Natural killer cell (primary cell): ENCODE measurements at regions not wholly inside any gene's neighbourhood (a gene's known extent, or its start where the extent isn't known, plus 50 kb on each side); places are given as distances from the start of the nearest gene placed in this dataset.
A peak's percentile ranks its signal among the peaks of the same experiment; 100 is the strongest.

Experiments
- ATAC-seq, 3 donors: fragments of 150-1000 bp in 2 of 3; fragments of 200-7000 bp in 1 of 3; cut with Tn5 transposase; 1 replicate in 1 of 3; 2 replicates in 2 of 3; pipeline ENCODE4 v1.10.0; 2021; ENCODE audit warnings: mild to moderate bottlenecking in 2 of 3, moderate library complexity in 2 of 3
- DNase-seq, 2 donors: peaks; one replicate each; pipeline versions ENCODE4 v3.0.0 to v3.0.0-alpha.2; 2013 to 2021; ENCODE audit warnings: mixed read lengths in 1 of 2
- H3K27ac ChIP-seq: one replicate; pipeline ENCODE4 v1.5.1; 2013; ENCODE audit warnings: mild to moderate bottlenecking, low read length
- H3K27me3 ChIP-seq: one replicate; pipeline ENCODE4 v1.6.1; 2013; ENCODE audit warnings: low read length; ENCODE audit not compliant: control insufficient read depth, insufficient read depth
- H3K36me3 ChIP-seq: one replicate; pipeline ENCODE4 v1.6.1; 2013; ENCODE audit warnings: low read length; ENCODE audit not compliant: control insufficient read depth, insufficient read depth
- H3K4me1 ChIP-seq: one replicate; pipeline ENCODE4 v1.6.1; 2013; ENCODE audit warnings: low read length; ENCODE audit not compliant: control insufficient read depth, insufficient read depth
- H3K4me3 ChIP-seq: one replicate; pipeline ENCODE4 v1.5.1; 2013; ENCODE audit warnings: low read length
- H3K9me3 ChIP-seq: one replicate; pipeline ENCODE4 v1.6.1; 2013; ENCODE audit warnings: low read length; ENCODE audit not compliant: control insufficient read depth, insufficient read depth
- H3K27ac Mint-ChIP-seq, 2 donors: one replicate each; pipeline ENCODE4 v1.8.0; 2022; ENCODE audit warnings: mild to moderate bottlenecking in 2 of 2, mixed read lengths in 2 of 2, moderate library complexity in 1 of 2
- H3K27me3 Mint-ChIP-seq, 2 donors: one replicate each; pipeline ENCODE4 v1.8.0; 2022; ENCODE audit warnings: low read depth in 2 of 2, mixed read lengths in 2 of 2
- H3K36me3 Mint-ChIP-seq: one replicate; pipeline ENCODE4 v1.8.0; 2022; ENCODE audit warnings: mixed read lengths
- H3K4me1 Mint-ChIP-seq, 2 donors: one replicate each; pipeline ENCODE4 v1.8.0; 2022; ENCODE audit warnings: mixed read lengths in 2 of 2
- H3K4me3 Mint-ChIP-seq: one replicate; pipeline ENCODE4 v1.8.0; 2022; ENCODE audit warnings: mild to moderate bottlenecking, moderate library complexity, mixed read lengths
- H3K9me3 Mint-ChIP-seq, 2 donors: one replicate each; pipeline ENCODE4 v1.8.0; 2022; ENCODE audit warnings: mixed read lengths in 2 of 2
- WGBS: methylation state at CpG from one replicate; pipeline ENCODE4 v1.1.7; 2013; ENCODE audit warnings: missing lambda C conversion rate; ENCODE audit not compliant: insufficient coverage; 5-methylcytosine and 5-hydroxymethylcytosine counted together
- intact Hi-C: fragments of 100-400 bp; cut with micrococcal nuclease; formaldehyde crosslinking; loops from one replicate; pipeline ENCODE4 v1.14.2; 2022
- TF ChIP-seq, protein P1 (sequence below): fragments of 200-600 bp; IDR thresholded peaks from one replicate; pipeline ENCODE4 v1.8.0; 2022; ENCODE audit warnings: antibody characterized with exemption

DNA sequence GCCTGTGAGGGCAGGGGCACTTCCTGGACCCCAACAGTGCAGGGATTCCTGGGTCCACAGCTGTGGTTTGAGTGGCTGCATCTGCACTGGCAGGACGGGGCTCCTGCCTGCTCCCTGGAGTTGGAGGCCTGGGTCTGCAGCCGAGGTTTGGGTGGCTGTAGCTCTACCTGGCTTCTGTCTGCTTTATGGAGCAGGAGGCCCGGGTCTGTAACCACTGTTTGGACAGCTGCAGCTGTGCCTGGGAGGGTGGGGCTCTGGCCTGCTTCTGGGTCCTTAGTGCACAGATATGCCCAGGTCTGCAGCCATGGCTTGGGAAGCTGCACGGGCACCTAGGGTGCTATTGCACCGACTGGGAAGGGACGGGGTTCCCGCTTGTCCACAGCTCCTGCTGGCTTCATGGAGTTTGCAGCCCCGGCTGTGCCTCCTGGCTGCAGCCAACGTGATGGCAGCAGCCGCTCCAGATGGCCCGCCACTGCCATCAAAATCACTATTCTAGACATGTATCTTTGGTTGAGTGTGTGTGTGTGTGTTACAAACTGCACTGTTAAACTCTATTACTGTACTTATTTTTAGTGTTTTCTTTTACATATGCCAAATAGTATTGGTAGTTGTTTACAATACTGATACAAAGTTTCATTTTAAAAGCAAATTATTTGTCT lies 412.3 kb upstream of the KIRREL3 start:
- Histone ChIP-seq H3K4me3 (no peak overlapping the region), H3K4me1 (no peaks in the 10 kb centered on the region), H3K27me3 (no peaks in the 10 kb centered on the region), H3K9me3 (peaks cover 11% of the 10 kb centered on the region), H3K27ac (no peak overlapping the region), H3K36me3 (no peaks in the 10 kb centered on the region)
- 85% methylated on average over 9 of the region's 11 CpGs for WGBS
- DNase-seq = no peak
- Mint-ChIP-seq H3K4me3 (no peak overlapping the region), H3K9me3 (peaks cover 9 to 15% of the 10 kb centered on the region in 2 donors), H3K4me1 (no peaks in the 10 kb centered on the region), H3K27ac (no peak overlapping the region), H3K27me3 (peaks cover 0 to 2% of the 10 kb centered on the region in 2 donors), H3K36me3 (peaks cover 11% of the 10 kb centered on the region)
- TF ChIP-seq, protein P1, sequence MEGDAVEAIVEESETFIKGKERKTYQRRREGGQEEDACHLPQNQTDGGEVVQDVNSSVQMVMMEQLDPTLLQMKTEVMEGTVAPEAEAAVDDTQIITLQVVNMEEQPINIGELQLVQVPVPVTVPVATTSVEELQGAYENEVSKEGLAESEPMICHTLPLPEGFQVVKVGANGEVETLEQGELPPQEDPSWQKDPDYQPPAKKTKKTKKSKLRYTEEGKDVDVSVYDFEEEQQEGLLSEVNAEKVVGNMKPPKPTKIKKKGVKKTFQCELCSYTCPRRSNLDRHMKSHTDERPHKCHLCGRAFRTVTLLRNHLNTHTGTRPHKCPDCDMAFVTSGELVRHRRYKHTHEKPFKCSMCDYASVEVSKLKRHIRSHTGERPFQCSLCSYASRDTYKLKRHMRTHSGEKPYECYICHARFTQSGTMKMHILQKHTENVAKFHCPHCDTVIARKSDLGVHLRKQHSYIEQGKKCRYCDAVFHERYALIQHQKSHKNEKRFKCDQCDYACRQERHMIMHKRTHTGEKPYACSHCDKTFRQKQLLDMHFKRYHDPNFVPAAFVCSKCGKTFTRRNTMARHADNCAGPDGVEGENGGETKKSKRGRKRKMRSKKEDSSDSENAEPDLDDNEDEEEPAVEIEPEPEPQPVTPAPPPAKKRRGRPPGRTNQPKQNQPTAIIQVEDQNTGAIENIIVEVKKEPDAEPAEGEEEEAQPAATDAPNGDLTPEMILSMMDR = no peak
- intact Hi-C loops = no loop called here
- no peak for ATAC-seq

DNA sequence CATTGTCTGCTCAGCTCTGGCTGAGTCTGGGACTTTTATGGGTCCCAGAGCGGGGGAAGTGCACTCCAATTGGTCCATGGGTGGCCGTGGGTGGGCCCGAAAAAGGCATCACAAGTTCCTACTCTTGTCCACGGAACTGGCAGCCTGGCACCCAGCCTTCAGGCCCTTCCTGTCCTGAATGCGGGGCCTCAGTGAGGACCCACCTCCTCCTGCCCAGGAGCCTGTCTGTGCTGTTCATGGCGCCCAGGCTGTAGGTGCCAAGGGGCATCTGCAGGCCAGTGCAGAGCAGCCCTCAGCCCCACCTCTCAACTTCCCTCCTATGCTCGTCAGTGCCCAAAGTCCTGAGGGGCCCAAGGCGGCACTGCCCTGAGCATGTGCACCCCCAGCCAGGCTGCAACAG lies 411.7 kb upstream of the KIRREL3 start:
- 92% methylated on average over 8 of the region's 8 CpGs for WGBS
- DNase-seq = no peak
- peak in 1 of 3 donors; percentile 30 for ATAC-seq
- Mint-ChIP-seq H3K4me3 (no peak overlapping the region), H3K27me3 (peaks cover 0 to 2% of the 10 kb centered on the region in 2 donors), H3K36me3 (peaks cover 11% of the 10 kb centered on the region), H3K27ac (no peak overlapping the region), H3K4me1 (no peaks in the 10 kb centered on the region), H3K9me3 (peaks cover 9 to 15% of the 10 kb centered on the region in 2 donors)
- H3K9me3 ChIP-seq = peaks cover 11% of the 10 kb centered on the region
- H3K4me1 ChIP-seq = no peaks in the 10 kb centered on the region
- H3K27ac ChIP-seq = no peak overlapping the region
- no peak overlapping the region for H3K4me3 ChIP-seq
- H3K36me3 ChIP-seq = no peaks in the 10 kb centered on the region
- intact Hi-C loops = no loop called here
- TF ChIP-seq, protein P1 = no peak
- H3K27me3 ChIP-seq = no peaks in the 10 kb centered on the region

DNA sequence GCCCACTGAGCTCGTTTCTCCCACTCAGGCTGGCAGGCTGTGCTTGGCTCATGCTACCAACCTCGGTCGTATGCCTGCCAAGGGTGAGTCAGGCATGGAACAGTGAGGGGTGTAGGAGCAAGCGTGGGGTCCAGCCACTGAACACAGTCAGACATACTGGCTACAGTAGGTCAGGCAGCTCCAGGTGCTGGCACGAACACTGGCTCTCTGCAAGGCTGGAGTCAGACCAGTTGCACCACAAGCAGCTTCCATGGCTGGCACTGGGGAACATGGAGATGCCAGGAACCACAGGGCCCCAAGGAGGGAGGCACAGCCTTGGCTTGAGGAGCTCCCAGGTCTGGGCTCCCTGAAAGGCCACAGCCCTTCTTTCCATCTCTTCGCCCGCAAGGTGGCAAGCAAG lies 410.7 kb upstream of the KIRREL3 start:
- Mint-ChIP-seq H3K4me1 (no peaks in the 10 kb centered on the region), H3K9me3 (peaks cover 7 to 12% of the 10 kb centered on the region in 2 donors), H3K36me3 (peaks cover 11% of the 10 kb centered on the region), H3K4me3 (no peak overlapping the region), H3K27me3 (no peaks in the 10 kb centered on the region), H3K27ac (no peak overlapping the region)
- Histone ChIP-seq H3K4me3 (no peak overlapping the region), H3K27me3 (no peaks in the 10 kb centered on the region), H3K27ac (no peak overlapping the region), H3K9me3 (peaks cover 11% of the 10 kb centered on the region), H3K4me1 (no peaks in the 10 kb centered on the region), H3K36me3 (no peaks in the 10 kb centered on the region)
- ATAC-seq (no peak), DNase-seq (no peak)
- TF ChIP-seq, protein P1 = no peak
- intact Hi-C loops = no loop called here
- 89% methylated on average over 7 of the region's 7 CpGs for WGBS

DNA sequence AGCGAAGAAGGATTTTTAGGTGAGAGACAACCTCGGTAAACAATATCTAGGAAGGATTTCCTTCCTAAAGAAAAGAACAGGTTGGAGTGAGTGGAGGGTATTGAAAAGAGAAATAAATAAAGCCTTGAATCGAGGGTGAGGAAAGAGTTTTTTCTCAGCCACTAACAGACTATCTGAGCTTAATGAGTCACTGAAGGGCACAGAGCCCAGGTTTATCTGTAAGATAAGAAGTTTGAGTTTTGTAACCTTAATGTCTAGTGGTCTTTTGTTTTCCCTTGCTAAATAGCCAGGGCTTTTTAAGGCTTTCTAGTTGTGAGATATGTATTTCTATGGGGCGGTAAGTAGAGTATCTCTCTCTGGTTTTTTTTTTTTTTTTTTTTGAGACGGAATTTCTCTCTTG lies 394.5 kb upstream of the KIRREL3 start:
- ATAC-seq (no peak), DNase-seq (no peak)
- H3K27me3 Mint-ChIP-seq = peaks cover 0 to 5% of the 10 kb centered on the region in 2 donors
- TF ChIP-seq, protein P1 = no peak
- no peaks in the 10 kb centered on the region for H3K36me3 Mint-ChIP-seq
- no peaks in the 10 kb centered on the region for H3K4me1 Mint-ChIP-seq
- H3K4me3 Mint-ChIP-seq = no peak overlapping the region
- peaks cover 3 to 5% of the 10 kb centered on the region in 2 donors for H3K9me3 Mint-ChIP-seq
- H3K4me3 ChIP-seq = no peak overlapping the region
- H3K4me1 ChIP-seq = no peaks in the 10 kb centered on the region
- H3K27ac Mint-ChIP-seq = no peak overlapping the region
- no peaks in the 10 kb centered on the region for H3K9me3 ChIP-seq
- H3K27ac ChIP-seq = no peak overlapping the region
- WGBS = 85% methylated on average over 4 of the region's 5 CpGs
- intact Hi-C loops = no loop called here
- no peaks in the 10 kb centered on the region for H3K36me3 ChIP-seq
- H3K27me3 ChIP-seq = no peaks in the 10 kb centered on the region
